CD4-positive, alpha-beta T cell treated with Interferon gamma for 1 hour (primary cell): ENCODE measurements at regions not wholly inside any gene's neighbourhood (a gene's known extent, or its start where the extent isn't known, plus 50 kb on each side); places are given as distances from the start of the nearest gene placed in this dataset.

Experiments
- DNase-seq: peaks from one replicate; pipeline ENCODE4 v3.0.0-alpha.2; 2020

- no peak for DNase-seq
Observed at GRCh38 chr3:71998995-71999673, 214.2 kb upstream of the PROK2 start.

- DNase-seq, result no peak
Observed at GRCh38 chr3:71997066-71997653, 212.2 kb upstream of the PROK2 start.

GRCh38 chr3:71994906-71995305 lies 210.0 kb upstream of the PROK2 start:
- DNase-seq, result no peak

- peak; percentile 32 for DNase-seq
Observed at GRCh38 chr3:71994203-71994602, 209.3 kb upstream of the PROK2 start.

- no peak for DNase-seq
Observed at GRCh38 chr3:71991681-71992080, 206.7 kb upstream of the PROK2 start.

GRCh38 chr3:71991046-71991445 lies 206.1 kb upstream of the PROK2 start:
- no peak for DNase-seq

GRCh38 chr3:71990545-71990944 lies 205.6 kb upstream of the PROK2 start:
- DNase-seq, result no peak

GRCh38 chr3:71989165-71989564 lies 204.2 kb upstream of the PROK2 start:
- DNase-seq, result no peak

GRCh38 chr3:71987828-71988227 lies 202.9 kb upstream of the PROK2 start:
- no peak for DNase-seq

GRCh38 chr3:71987089-71987735 lies 202.3 kb upstream of the PROK2 start:
- no peak for DNase-seq

- DNase-seq, result no peak
Observed at GRCh38 chr3:71986606-71987005, 201.7 kb upstream of the PROK2 start.

GRCh38 chr3:71984843-71985613 lies 200.1 kb upstream of the PROK2 start:
- no peak for DNase-seq

- DNase-seq, result no peak
Observed at GRCh38 chr3:71983694-71984093, 198.7 kb upstream of the PROK2 start.

GRCh38 chr3:71982506-71983258 lies 197.7 kb upstream of the PROK2 start:
- peak; percentile 67 for DNase-seq

GRCh38 chr3:71979175-71979574 lies 194.2 kb upstream of the PROK2 start:
- no peak for DNase-seq

GRCh38 chr3:71978150-71978721 lies 193.3 kb upstream of the PROK2 start:
- no peak for DNase-seq

- no peak for DNase-seq
Observed at GRCh38 chr3:71977525-71977924, 192.6 kb upstream of the PROK2 start.

- no peak for DNase-seq
Observed at GRCh38 chr3:71975573-71975972, 190.6 kb upstream of the PROK2 start.

- DNase-seq, result no peak
Observed at GRCh38 chr3:71974786-71975185, 189.8 kb upstream of the PROK2 start.

- DNase-seq, result peak; percentile 14
Observed at GRCh38 chr3:71973274-71974030, 188.5 kb upstream of the PROK2 start.

- DNase-seq, result no peak
Observed at GRCh38 chr3:71972031-71972430, 187.1 kb upstream of the PROK2 start.

GRCh38 chr3:71968544-71968943 lies 183.6 kb upstream of the PROK2 start:
- no peak for DNase-seq
